ENCODE measurements at regions not wholly inside any gene's neighbourhood (a gene's known extent, or its start where the extent isn't known, plus 50 kb on each side); places are given as distances from the start of the nearest gene placed in this dataset.
A peak's percentile ranks its signal among the peaks of the same experiment; 100 is the strongest.

DNA sequence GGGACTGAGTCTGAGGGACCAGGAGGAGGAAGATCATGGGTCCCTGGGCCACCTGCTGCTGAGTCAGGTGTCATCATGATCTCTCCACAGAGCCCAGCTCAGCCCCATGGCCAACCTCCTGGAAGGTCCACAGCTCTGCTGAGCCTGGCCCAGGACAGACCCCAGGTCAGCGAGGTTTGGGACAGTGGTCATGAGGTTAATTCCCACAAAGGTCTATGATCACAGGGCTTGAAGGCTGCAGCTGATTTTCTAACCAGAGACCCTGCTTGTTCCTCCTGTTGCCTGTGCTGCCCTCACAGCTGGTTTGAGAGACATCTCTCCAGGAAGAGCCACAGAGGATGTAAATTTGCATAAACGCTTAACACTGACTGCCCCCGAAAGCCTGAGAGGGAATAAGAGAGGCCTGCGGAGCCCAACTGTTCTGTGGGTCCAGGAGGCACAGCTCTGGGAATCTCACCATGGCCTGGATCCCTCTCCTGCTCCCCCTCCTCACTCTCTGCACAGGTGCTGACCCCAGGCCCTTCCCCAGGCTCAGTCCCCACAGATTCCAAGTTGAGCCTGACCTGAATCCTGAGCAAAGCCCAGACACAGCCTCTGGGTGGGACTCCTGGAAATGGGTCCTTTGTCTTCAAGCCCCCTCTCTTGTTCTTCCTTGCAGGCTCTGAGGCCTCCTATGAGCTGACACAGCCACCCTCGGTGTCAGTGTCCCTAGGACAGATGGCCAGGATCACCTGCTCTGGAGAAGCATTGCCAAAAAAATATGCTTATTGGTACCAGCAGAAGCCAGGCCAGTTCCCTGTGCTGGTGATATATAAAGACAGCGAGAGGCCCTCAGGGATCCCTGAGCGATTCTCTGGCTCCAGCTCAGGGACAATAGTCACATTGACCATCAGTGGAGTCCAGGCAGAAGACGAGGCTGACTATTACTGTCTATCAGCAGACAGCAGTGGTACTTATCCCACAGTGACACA is 102.8 kb downstream of the GGTLC2 start:
- no peak for DNase-seq (ENCODE audit: low read depth)
- no peak overlapping the region for H3K4me3 ChIP-seq (ENCODE audit: low read depth, low read length)
- TF ChIP-seq MYC (IDR thresholded peaks at IDR 0.05; ENCODE audit: low read depth, low read length), result no peak
- TF ChIP-seq, protein P1, sequence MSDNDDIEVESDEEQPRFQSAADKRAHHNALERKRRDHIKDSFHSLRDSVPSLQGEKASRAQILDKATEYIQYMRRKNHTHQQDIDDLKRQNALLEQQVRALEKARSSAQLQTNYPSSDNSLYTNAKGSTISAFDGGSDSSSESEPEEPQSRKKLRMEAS (IDR thresholded peaks at IDR 0.05; ENCODE audit: low read depth, low read length), result no peak
- TF ChIP-seq, protein P2, sequence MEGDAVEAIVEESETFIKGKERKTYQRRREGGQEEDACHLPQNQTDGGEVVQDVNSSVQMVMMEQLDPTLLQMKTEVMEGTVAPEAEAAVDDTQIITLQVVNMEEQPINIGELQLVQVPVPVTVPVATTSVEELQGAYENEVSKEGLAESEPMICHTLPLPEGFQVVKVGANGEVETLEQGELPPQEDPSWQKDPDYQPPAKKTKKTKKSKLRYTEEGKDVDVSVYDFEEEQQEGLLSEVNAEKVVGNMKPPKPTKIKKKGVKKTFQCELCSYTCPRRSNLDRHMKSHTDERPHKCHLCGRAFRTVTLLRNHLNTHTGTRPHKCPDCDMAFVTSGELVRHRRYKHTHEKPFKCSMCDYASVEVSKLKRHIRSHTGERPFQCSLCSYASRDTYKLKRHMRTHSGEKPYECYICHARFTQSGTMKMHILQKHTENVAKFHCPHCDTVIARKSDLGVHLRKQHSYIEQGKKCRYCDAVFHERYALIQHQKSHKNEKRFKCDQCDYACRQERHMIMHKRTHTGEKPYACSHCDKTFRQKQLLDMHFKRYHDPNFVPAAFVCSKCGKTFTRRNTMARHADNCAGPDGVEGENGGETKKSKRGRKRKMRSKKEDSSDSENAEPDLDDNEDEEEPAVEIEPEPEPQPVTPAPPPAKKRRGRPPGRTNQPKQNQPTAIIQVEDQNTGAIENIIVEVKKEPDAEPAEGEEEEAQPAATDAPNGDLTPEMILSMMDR (IDR thresholded peaks at IDR 0.05; ENCODE audit: low read depth, low read length), result no peak
- TF ChIP-seq POLR2A (IDR thresholded peaks at IDR 0.05; ENCODE audit: extremely low read depth, insufficient read length), result no peak

DNA sequence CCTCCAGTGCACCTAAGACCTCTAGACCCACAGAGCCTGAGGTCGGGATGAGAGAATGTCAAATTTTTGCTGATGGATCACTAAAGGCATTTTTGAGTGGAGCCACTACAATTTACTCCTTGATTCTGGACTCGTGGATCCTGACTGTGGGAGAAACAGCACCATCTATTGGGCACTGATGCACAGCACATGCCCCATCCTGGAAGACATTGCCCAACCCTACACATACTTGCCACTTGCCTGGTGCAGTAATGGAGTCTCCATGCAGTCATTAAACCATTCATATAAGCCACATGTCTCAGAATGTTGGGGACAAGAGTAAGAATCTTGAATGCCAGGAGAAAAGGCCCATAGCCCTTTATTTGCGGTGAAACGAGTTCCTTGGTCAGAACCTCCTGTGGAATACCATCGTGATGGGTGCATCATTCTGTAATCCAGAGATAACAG is 103.9 kb downstream of the GGTLC2 start:
- DNase-seq (ENCODE audit: low read depth), result peak; percentile 55
- H3K4me3 ChIP-seq (ENCODE audit: low read depth, low read length), result no peak overlapping the region
- no peak for TF ChIP-seq POLR2A (IDR thresholded peaks at IDR 0.05; ENCODE audit: extremely low read depth, insufficient read length)
- TF ChIP-seq, protein P2 (IDR thresholded peaks at IDR 0.05; ENCODE audit: low read depth, low read length), result peak; percentile 68
- TF ChIP-seq, protein P1 (IDR thresholded peaks at IDR 0.05; ENCODE audit: low read depth, low read length), result peak; percentile 53

DNA sequence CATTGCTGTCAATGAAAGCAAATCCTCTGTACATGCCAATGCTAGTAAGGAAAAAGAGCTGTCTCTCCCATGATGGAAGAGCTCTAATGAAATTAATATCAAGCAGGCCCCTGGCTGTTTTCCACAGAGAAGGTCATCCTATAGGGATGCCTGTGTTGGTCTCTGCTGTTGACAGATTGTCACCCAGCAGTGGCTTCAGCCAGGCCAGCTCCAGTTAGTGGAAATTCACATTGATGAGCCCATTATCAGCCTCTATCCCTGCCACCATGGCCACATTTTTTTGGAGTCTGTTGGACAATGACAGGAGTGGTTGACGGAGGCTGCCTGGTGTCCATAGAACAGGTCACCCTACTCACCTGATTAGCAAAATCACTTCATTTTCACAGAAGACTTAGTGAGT is 104.3 kb downstream of the GGTLC2 start:
- H3K4me3 ChIP-seq (ENCODE audit: low read depth, low read length), result no peak overlapping the region
- TF ChIP-seq, protein P1 (IDR thresholded peaks at IDR 0.05; ENCODE audit: low read depth, low read length), result no peak
- no peak for TF ChIP-seq MYC (IDR thresholded peaks at IDR 0.05; ENCODE audit: low read depth, low read length)
- TF ChIP-seq, protein P2 (IDR thresholded peaks at IDR 0.05; ENCODE audit: low read depth, low read length), result no peak
- TF ChIP-seq POLR2A (IDR thresholded peaks at IDR 0.05; ENCODE audit: extremely low read depth, insufficient read length), result no peak
- DNase-seq (ENCODE audit: low read depth), result no peak

DNA sequence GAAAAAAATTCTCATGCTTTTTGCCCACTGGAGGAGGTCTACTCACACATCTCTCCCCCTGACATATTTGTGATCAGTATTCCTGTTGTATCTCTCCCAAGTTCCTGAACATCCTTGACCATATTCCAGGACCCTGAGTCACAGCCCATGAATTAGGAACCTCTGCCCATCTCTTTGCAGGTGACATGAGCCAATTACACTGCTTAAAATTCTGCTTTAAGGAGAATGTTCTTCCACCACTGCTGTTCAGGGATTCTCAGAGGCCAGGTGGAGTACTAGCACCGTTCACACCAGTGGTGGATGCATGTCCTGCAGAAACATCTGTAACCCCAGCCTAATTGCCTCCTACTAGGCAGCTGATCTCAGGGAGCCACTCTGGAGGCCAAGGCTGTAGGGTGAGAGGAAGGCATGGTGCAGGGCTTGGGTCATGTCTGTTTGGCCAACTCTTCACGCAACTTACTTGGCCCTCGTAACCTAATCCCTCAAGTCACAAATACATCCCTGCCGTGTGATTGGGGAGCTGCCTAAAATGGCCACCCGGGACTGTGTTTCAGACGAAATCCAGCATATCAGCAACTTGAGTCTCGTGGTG is 104.8 kb downstream of the GGTLC2 start:
- no peak for DNase-seq (ENCODE audit: low read depth)
- TF ChIP-seq, protein P1 (IDR thresholded peaks at IDR 0.05; ENCODE audit: low read depth, low read length), result no peak
- TF ChIP-seq, protein P2 (IDR thresholded peaks at IDR 0.05; ENCODE audit: low read depth, low read length), result no peak
- no peak for TF ChIP-seq POLR2A (IDR thresholded peaks at IDR 0.05; ENCODE audit: extremely low read depth, insufficient read length)
- TF ChIP-seq MYC (IDR thresholded peaks at IDR 0.05; ENCODE audit: low read depth, low read length), result no peak

DNA sequence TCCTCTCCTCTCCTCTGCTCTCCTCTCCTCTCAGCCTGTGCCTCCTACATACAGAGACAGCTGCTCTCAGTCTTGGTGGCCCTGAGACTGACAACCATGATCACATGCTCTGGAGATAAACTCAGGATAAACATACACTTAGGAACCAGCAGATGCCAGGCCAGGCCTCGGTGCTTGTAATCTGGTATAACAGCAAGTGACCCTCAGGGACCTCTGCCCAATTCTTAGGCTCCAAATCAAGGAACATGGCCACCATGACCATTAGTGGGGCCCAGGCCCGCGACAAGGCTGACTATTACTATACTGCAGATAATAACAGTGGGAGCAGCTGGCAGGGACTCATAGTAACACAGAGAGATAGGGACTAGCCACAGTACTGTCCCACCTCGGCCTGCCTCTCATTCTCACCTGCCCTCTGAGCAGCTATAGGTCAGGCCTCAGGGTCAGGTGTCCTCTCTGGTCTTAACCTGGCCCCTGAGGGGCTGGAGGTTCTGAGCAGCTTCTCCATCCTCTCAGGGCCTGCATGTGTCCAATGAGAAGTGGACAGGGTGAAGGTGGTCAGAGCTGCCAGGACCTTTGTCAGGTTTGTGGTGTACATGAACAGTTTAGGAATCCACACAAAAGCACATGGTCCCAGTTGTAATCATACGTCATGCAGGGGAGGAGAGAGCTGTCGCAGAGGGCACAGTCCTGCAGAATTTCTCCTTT is 106.1 kb downstream of the GGTLC2 start:
- DNase-seq (ENCODE audit: low read depth), result no peak
- TF ChIP-seq MYC (IDR thresholded peaks at IDR 0.05; ENCODE audit: low read depth, low read length), result no peak
- TF ChIP-seq, protein P2 (IDR thresholded peaks at IDR 0.05; ENCODE audit: low read depth, low read length), result no peak
- no peak for TF ChIP-seq POLR2A (IDR thresholded peaks at IDR 0.05; ENCODE audit: extremely low read depth, insufficient read length)
- TF ChIP-seq, protein P1 (IDR thresholded peaks at IDR 0.05; ENCODE audit: low read depth, low read length), result no peak
- H3K4me3 ChIP-seq (ENCODE audit: low read depth, low read length), result no peak overlapping the region

More for the DNA sequence above, 104.8 kb downstream of the GGTLC2 start:
- H3K4me3 ChIP-seq (ENCODE audit: low read depth, low read length), result no peak overlapping the region
